HG03439 (cell line): ENCODE measurements at regions not wholly inside any gene's neighbourhood (a gene's known extent, or its start where the extent isn't known, plus 50 kb on each side); places are given as distances from the start of the nearest gene placed in this dataset.
"Not testable (repeated sequence)": the region's sequence is repeated elsewhere in the genome, so short reads cannot be mapped to it uniquely, and the experiment has no call there.

ENCODE experiments used
- ATAC-seq: cut with Tn5 transposase; IDR thresholded peaks from one replicate; pipeline ENCODE4 v1.9.1; 2021; ENCODE audit warnings: mild to moderate bottlenecking, moderate library complexity; ENCODE audit not compliant: unreplicated experiment

- no peak for ATAC-seq
Measured at GRCh38 chr14:38973083-38973700, 129.8 kb downstream of the SEC23A start.

- no peak for ATAC-seq
Measured at GRCh38 chr14:38972511-38972910, 130.5 kb downstream of the SEC23A start.

DNA sequence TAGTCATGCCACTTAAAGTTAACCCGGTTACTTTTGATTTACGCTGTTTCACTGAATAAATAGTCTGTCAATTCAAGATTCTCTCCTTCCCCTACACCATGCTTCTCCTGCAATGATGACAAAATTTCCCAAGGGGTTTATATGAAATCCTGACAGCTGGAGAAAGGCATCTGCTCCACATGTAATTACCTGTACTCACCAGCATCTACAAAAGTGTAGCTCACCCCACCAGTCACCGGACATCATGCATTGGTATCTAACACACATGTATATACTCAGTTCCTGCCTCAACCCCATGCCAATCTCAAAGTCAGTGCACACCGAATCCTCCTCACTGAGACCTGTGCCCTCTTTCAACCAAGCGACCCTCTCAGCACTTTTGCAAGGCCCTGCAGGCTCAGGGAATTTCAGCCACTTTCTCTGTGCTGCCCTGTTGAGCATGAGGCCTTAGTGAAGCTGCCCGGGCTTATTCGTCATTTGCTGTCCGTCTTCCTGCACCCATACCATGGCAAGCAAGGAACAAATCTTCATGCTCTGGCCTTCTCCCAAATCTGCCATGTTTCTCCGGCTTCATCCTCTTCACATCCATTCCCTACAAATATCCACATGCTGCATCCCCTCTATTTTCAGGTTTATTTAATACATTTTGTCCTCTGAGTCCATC is 131.6 kb downstream of the SEC23A start:
- no peak for ATAC-seq

- no peak for ATAC-seq
Measured at GRCh38 chr14:38964630-38965029, 138.4 kb downstream of the SEC23A start.

DNA sequence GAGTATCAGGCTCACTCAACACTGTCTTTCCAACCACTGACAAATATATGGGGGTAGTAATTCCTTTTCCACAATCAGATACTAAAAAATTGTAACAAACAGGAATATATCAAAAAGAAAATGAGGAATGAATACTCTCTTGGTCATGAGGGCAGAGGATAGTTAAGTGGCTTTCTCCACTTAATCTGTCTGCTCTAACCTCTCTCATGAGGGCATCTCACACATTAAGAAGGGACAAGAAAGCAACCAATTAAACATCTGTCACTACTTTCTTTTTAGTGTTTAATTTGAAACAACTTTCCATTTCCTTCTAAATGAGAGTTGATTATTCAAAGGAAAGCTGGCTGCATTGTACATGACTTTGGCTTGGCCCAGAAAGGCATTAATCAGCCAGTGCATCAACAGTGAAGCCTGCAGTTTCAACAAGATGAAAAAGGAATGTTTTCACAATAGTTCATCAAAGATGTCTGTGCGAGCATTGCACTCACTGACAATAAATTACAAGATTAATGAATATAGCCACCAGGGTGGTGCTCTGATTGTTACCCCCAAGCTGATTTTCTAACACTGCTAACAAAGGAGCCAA is 142.0 kb downstream of the SEC23A start:
- ATAC-seq: no peak

- ATAC-seq: no peak
Measured at GRCh38 chr14:38959021-38959420, 144.0 kb downstream of the SEC23A start.

DNA sequence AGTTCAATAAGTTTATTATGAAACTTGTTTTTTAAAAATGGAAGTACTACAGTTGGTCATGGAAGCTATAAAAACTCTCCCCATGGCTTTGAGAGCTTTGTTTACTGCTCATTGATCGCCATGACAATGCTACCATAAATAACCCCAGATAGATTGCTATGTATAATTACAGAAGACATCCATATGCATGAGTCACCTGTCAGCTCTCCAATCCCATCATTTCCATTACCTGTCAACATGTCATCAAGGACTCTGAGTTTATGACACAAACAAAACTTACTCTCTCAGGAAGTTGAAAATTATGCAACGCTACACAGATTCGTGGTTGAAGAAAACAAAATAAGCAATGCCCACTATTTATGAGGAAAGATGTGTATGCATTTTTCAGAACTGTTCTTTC is 144.4 kb downstream of the SEC23A start:
- no peak for ATAC-seq

DNA sequence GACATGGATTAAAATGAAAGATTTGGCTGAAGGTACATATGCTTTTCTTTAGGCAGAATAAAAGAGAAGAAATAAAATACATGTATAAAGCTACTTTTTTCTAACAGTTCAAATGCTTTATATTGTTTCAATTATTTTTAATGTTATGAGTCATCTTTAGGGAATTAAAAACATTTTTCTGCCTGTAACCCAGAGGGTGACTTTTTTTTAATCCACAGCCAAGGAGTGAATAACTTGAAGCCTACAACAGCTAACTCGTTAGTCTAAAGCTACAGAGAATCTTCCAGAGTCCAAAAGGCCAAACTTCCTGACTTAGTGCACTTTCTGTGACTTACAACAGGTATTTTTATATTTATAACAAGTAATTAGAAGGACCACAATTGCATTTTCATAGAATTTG is 151.6 kb downstream of the SEC23A start:
- ATAC-seq: no peak

GRCh38 chr14:38950676-38951075 is 152.4 kb downstream of the SEC23A start:
- no peak for ATAC-seq

- no peak for ATAC-seq
Measured at GRCh38 chr14:38948576-38948975, 154.5 kb downstream of the SEC23A start.

GRCh38 chr14:38948171-38948570 is 154.9 kb downstream of the SEC23A start:
- ATAC-seq: no peak

DNA sequence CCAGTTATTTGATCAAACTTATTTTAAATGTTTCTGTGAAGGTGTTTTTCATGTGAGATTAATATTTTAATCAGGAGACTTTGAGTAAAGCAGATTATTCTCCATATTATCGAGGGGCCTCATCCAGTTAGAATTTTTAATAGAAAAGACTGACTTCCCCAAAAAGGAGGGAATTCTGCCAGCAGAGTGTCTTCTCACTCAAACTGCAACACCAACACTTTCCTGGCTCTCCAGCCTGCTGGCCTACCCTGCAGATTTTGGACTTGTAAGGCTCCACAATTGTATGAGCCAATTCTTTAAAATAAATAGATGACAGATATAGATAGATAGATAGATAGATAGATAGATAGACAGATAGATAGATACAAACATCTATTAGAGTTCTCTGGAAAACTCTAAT is 155.7 kb downstream of the SEC23A start:
- ATAC-seq: no peak

DNA sequence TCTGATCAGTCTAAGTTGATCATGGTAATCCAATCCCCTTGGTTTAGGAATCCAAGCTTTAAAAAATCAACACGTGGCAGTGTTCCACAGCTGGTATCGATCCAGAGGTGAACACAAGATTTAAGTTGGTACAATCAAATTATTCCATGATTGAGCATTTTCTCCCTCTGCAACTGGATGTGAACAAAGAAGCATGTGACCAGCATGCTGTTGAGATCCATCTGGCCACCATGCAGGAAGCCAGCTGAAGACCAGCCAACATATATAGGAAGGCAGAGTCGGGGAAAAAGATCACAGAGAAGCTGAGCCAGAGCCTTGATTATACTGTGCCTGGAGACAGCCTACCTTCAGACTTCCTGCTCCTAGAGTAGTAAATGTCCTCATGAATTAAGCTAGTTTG is 158.3 kb downstream of the SEC23A start:
- ATAC-seq: no peak

DNA sequence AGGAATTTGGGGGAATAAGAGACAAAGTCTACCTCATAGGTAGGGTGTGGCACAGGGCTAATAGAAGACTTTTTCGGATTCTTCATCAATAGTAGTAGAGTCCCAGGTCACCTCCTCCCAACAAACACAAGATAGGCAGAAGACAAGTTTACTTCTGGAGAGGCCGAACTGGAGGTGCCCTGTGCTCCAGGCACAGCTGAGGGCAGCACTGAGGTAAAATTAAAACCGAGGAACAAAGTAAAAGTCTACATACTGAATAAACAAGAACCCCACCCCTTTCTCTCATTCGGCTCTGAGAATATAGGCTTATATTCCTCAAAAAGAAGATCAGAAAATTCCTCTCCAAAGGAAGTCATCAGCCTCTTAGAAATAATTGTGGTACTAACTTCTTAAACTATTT is 161.5 kb downstream of the SEC23A start:
- ATAC-seq: no peak

GRCh38 chr14:38932653-38933000 is 170.4 kb downstream of the SEC23A start:
- ATAC-seq: not testable (repeated sequence)

DNA sequence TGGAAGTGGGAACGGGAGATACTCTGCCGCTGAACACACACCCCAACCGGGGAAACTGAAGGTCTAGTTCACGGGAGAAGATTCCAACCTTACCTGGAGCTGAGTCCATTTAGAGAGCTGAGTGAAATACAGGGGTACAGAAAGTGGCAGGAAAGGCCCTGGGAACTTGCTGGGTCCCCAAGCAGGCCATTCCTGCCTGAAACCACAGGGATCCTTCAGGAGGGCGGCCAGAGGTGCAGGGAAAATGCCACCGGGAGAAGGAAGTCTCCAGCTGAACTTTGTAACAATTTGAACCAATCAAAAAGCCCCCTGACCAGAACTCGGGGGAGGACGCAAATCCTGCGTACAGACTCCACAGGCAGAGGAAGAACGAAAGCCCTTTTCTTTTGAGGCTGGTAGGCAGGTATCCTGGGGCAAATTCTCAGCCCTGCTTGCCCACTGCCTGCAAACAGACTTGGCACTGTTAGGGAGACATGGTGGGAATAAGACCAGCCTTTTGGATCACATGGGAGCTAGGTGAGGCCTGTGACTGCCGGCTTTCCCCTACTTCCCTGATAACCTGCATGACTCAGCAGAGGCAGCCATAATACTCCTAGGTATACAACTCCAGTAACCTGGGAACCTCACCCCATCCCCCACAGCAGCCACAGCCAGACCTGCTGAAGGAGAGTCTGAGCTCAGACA is 170.9 kb downstream of the SEC23A start:
- ATAC-seq: no peak

- no peak for ATAC-seq
Measured at GRCh38 chr14:38930898-38931297, 172.1 kb downstream of the SEC23A start.

DNA sequence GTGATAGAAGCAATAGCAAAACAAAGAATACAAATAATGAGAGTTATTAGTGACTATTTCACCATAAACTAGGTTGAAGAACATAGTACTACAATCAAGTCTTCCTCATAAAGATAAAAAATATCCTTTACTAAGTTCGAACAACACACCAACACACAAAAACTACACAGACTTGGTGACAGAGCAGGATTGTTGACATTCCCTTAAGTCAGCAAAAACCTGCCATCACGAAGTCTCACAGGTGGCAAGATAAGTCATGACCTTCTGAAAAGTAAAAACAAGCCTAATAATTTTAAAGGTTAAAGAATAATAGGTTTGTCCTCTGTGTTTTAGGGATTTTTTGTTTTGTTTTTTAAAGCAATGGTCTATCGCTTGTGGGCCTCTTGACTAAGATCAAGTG is 173.0 kb downstream of the SEC23A start:
- ATAC-seq: no peak

DNA sequence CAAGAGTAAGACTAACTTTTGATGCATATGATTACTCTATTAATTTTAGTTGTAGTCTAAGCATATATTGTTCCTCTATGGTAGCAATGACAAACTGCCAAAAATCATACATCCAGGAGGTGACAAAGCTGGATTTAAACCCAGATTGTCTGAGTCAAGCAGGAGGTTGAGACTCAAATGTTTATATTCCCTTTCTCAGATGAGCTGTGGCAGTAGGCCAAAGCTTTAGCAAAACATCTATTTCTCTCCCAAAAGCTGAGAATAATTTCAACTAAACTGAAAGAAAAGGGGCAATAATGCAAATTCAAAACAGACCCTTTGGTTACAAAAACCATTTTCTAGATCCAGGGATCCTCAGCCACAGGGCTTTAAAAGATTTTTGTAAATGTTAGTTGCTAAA is 173.6 kb downstream of the SEC23A start:
- no peak for ATAC-seq

GRCh38 chr14:38921893-38922292 is 181.1 kb downstream of the SEC23A start:
- not testable (repeated sequence) for ATAC-seq

GRCh38 chr14:38915125-38915524 is 187.9 kb downstream of the SEC23A start:
- no peak for ATAC-seq

GRCh38 chr14:38910092-38910491 is 192.9 kb downstream of the SEC23A start:
- ATAC-seq: no peak
